Testis (tissue), 2 donors: ENCODE measurements at regions not wholly inside any gene's neighbourhood (a gene's known extent, or its start where the extent isn't known, plus 50 kb on each side); places are given as distances from the start of the nearest gene placed in this dataset.

Experiments used
- DNase-seq: peaks from one replicate; pipeline ENCODE4 v3.0.0-alpha.2; 2019
- H3K27ac ChIP-seq, 2 donors: fragments of 200-600 bp; sonication (generic); one replicate each; pipeline ENCODE4 v1.5.1; 2019
- H3K27me3 ChIP-seq: fragments of 200-600 bp; sonication (generic); one replicate; pipeline ENCODE4 v1.5.1; 2019
- H3K36me3 ChIP-seq: fragments of 200-600 bp; sonication (generic); one replicate; pipeline ENCODE4 v1.5.1; 2017; ENCODE audit warnings: low read depth; ENCODE audit errors: missing control alignments
- H3K4me1 ChIP-seq: fragments of 200-600 bp; sonication (generic); one replicate; pipeline ENCODE4 v1.5.1; 2019
- H3K4me3 ChIP-seq, 2 donors: fragments of 200-600 bp; sonication (generic); one replicate each; pipeline ENCODE4 v1.5.1; 2017 to 2019
- H3K9me3 ChIP-seq: fragments of 200-600 bp; sonication (generic); one replicate; pipeline ENCODE4 v1.5.1; 2017
- POLR2A ChIP-seq: fragments of 450-650 bp; IDR thresholded peaks from one replicate; pipeline ENCODE4 v1.6.1; 2017; ENCODE audit warnings: antibody characterized with exemption, mild to moderate bottlenecking, moderate library complexity
- WGBS, 2 donors: methylation state at CpG; one replicate each; pipeline ENCODE4 v1.1.5; 2018; 5-methylcytosine and 5-hydroxymethylcytosine counted together
- intact Hi-C: fragments of 100-400 bp; cut with DNase I; formaldehyde crosslinking; loops from one replicate; pipeline ENCODE4 v1.15.1; 2023; ENCODE audit warnings: low total_unique reads
- TF ChIP-seq, protein P1 (sequence below), 3 experiments: fragments of 450-650 bp in 2 of 3; fragments of 200-600 bp in 1 of 3; sonication (generic) in 1 of 3; IDR thresholded peaks; one replicate each; pipeline ENCODE4 v1.5.1; 2016 to 2019; ENCODE audit warnings: antibody characterized with exemption in 3 of 3, mild to moderate bottlenecking in 2 of 3, moderate library complexity in 1 of 3

DNA sequence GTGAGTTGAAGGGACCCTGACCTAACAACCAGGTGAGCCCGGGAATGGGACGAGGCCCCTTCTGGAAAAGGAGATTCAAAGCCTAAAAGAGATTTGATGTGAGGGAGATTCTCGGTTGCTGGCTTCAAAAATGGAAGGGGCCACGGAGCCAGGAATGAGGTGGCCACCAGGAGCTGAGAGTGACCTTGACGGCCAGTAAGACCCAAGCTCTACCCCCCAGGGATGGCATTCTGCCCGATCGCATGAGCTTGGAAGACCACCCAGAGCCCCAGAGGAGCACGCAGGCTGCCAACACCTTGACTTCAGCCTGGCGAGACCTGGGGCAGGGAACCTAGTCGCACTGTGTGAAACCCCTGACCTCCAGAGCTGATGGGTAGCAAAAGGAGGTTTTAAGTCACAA, 163.9 kb downstream of the BMP7 start:
- Histone ChIP-seq H3K4me1 (no peaks in the 10 kb centered on the region), H3K27ac (no peak overlapping the region), H3K9me3 (no peaks in the 10 kb centered on the region), H3K4me3 (no peak overlapping the region), H3K36me3 (no peaks in the 10 kb centered on the region), H3K27me3 (no peaks in the 10 kb centered on the region)
- no peak for DNase-seq
- no peak for TF ChIP-seq POLR2A
- TF ChIP-seq, protein P1, sequence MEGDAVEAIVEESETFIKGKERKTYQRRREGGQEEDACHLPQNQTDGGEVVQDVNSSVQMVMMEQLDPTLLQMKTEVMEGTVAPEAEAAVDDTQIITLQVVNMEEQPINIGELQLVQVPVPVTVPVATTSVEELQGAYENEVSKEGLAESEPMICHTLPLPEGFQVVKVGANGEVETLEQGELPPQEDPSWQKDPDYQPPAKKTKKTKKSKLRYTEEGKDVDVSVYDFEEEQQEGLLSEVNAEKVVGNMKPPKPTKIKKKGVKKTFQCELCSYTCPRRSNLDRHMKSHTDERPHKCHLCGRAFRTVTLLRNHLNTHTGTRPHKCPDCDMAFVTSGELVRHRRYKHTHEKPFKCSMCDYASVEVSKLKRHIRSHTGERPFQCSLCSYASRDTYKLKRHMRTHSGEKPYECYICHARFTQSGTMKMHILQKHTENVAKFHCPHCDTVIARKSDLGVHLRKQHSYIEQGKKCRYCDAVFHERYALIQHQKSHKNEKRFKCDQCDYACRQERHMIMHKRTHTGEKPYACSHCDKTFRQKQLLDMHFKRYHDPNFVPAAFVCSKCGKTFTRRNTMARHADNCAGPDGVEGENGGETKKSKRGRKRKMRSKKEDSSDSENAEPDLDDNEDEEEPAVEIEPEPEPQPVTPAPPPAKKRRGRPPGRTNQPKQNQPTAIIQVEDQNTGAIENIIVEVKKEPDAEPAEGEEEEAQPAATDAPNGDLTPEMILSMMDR (IDR thresholded peaks at IDR 0.05): no peak
- intact Hi-C loops: no loop called here
- 90 to 95% methylated on average over 10 of the region's 10 CpGs for WGBS, 2 donors

DNA sequence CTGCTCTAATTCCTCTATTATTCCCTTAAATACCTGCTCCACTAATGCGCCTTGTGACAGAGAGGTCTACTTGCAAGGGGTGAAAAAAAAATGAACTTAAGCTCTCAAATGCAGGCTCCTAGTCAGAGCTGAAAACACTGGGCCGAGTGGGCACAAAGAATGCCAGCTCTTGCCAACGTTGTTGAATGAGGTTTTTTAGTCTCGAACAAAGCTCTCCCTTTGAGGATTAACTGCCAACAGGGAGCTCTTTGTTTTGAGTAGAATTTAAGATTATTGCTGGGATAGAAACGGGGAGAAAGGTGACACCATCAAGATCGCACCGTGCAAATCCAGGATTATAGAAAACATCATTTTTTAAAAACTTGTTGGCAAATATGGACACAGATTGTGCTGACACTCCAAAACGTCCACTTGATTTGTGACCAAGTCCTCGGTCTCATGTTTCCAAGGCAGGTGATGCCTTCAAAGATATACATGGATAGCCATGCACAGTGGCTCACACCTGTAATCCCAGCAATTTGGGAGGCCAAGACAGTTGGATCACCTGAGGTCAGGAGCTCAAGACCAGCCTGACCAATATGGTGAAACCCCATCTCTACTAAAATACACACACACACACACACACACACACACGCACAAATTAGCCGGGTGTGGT, 163.2 kb downstream of the BMP7 start:
- no peaks in the 10 kb centered on the region for H3K9me3 ChIP-seq
- intact Hi-C loops: no loop called here
- TF ChIP-seq POLR2A: no peak
- TF ChIP-seq, protein P1 (IDR thresholded peaks at IDR 0.05): no peak
- H3K27me3 ChIP-seq: no peaks in the 10 kb centered on the region
- no peak overlapping the region for H3K4me3 ChIP-seq
- H3K27ac ChIP-seq: no peak overlapping the region
- 62 to 71% methylated on average over 11 of the region's 11 CpGs for WGBS, 2 donors
- H3K4me1 ChIP-seq: no peaks in the 10 kb centered on the region
- DNase-seq: no peak
- H3K36me3 ChIP-seq: no peaks in the 10 kb centered on the region

DNA sequence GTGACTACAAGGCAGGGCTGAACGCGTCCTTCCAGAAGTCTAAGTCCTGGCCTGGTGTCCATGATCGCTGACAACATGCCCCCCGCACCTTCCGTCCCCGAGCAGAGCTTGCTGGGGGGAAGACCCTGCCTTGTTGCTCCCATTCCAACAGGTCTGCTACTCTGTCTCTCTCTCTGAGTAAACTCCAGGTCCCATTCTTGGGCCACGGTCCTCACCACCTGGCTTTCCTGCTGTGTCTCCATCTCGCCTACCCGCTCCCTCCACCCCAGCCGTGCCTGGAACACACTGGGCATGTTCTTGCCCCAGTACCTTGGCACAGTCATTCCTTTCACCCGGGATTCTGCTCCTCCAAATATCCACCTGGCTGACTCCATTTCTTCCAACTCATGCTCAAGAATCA, 162.3 kb downstream of the BMP7 start:
- intact Hi-C loops: no loop called here

DNA sequence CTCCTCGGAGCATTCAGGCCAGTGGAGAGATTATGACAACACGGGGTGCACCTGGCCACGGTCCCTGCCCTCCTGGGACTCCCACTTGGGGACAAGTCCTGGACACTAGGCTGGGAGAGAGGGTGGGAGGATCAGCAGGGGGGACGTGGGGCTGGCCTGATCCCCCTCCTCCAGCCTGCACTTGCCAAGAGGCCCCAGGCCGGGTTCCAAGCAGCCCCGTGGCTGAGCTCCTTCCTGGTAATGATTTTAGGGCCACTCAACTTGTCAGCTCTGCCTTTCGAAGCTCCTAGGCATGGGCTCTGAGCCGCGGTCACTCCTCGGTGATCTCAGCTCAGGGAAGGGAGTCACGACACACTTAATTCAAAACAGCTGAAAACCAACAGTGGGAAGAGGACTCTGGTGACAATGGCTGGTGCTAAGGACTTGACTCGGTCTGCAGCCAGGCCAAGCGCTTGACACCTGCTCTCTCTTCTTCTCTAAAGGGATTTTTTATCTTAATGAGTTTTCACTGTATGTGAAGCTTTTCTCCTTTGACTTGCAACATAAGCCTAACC, 161.7 kb downstream of the BMP7 start:
- Histone ChIP-seq H3K4me1 (no peaks in the 10 kb centered on the region), H3K4me3 (no peak overlapping the region), H3K9me3 (no peaks in the 10 kb centered on the region), H3K36me3 (no peaks in the 10 kb centered on the region), H3K27ac (no peak overlapping the region), H3K27me3 (no peaks in the 10 kb centered on the region)
- TF ChIP-seq, protein P1 (IDR thresholded peaks at IDR 0.05): no peak
- TF ChIP-seq POLR2A: no peak
- no peak for DNase-seq
- intact Hi-C loops: no loop called here
- 52 to 62% methylated on average over 8 to 13 of the region's 13 CpGs for WGBS, 2 donors

More for the DNA sequence above, 162.3 kb downstream of the BMP7 start:
- H3K27me3 ChIP-seq: no peaks in the 10 kb centered on the region
- H3K4me1 ChIP-seq: no peaks in the 10 kb centered on the region
- no peak for TF ChIP-seq POLR2A
- TF ChIP-seq, protein P1 (IDR thresholded peaks at IDR 0.05): no peak
- no peaks in the 10 kb centered on the region for H3K9me3 ChIP-seq
- H3K4me3 ChIP-seq: no peak overlapping the region
- H3K36me3 ChIP-seq: no peaks in the 10 kb centered on the region
- no peak overlapping the region for H3K27ac ChIP-seq
- WGBS, 2 donors: 89 to 92% methylated on average over 11 of the region's 11 CpGs
- no peak for DNase-seq
